Transverse colon (tissue), 4 donors: ENCODE measurements at regions not wholly inside any gene's neighbourhood (a gene's known extent, or its start where the extent isn't known, plus 50 kb on each side); places are given as distances from the start of the nearest gene placed in this dataset.

Experiments used
- DNase-seq: peaks from one replicate; pipeline ENCODE4 v3.0.0-alpha.2; 2019
- H3K27ac ChIP-seq, 4 donors: fragments of 200-600 bp; sonication (generic); 2 replicates each; pipeline ENCODE4 v1.5.1; 2016 to 2018; ENCODE audit warnings: inconsistent platforms in 4 of 4
- H3K27me3 ChIP-seq: fragments of 200-600 bp; sonication (generic); 2 replicates; pipeline ENCODE4 v1.5.1; 2017; ENCODE audit warnings: inconsistent platforms
- H3K36me3 ChIP-seq, 4 donors: fragments of 200-600 bp; sonication (generic); 2 replicates each; pipeline ENCODE4 v1.5.1; 2017 to 2019; ENCODE audit warnings: inconsistent platforms in 4 of 4
- H3K4me1 ChIP-seq, 4 donors: fragments of 200-600 bp; sonication (generic); 2 replicates each; pipeline ENCODE4 v1.5.1; 2017 to 2020; ENCODE audit warnings: inconsistent platforms in 4 of 4
- H3K4me3 ChIP-seq, 4 donors: fragments of 200-600 bp; sonication (generic); 1 replicate in 1 of 4; 2 replicates in 3 of 4; pipeline versions ENCODE4 v1.5.1 to v1.6.1; 2017 to 2019; ENCODE audit warnings: inconsistent platforms in 4 of 4
- H3K9me3 ChIP-seq, 2 donors: fragments of 200-600 bp; sonication (generic); 2 replicates each; pipeline ENCODE4 v1.5.1; 2017 to 2019; ENCODE audit warnings: inconsistent platforms in 2 of 2
- EP300 ChIP-seq: sonication (generic); formaldehyde crosslinking; IDR thresholded peaks from one replicate; pipeline ENCODE4 v1.6.1; 2017; ENCODE audit warnings: antibody characterized with exemption, low read depth
- POLR2A ChIP-seq: fragments of 450-650 bp; IDR thresholded peaks from one replicate; pipeline ENCODE4 v1.6.1; 2016; ENCODE audit warnings: antibody characterized with exemption, mild to moderate bottlenecking, moderate library complexity
- POLR2AphosphoS5 ChIP-seq, 3 donors: sonication (generic); formaldehyde crosslinking; IDR thresholded peaks; one replicate each; pipeline ENCODE4 v1.6.1; 2016; ENCODE audit warnings: antibody characterized with exemption in 3 of 3
- WGBS, 2 donors: methylation state at CpG; one replicate each; pipeline ENCODE4 v1.1.5; 2018; ENCODE audit warnings: low coverage in 1 of 2; 5-methylcytosine and 5-hydroxymethylcytosine counted together
- in situ Hi-C, 4 donors: fragments of 200-750 bp; cut with MboI; loops; one replicate each; pipeline versions ENCODE4 v1.15.0 to v1.15.1; 2017; ENCODE audit warnings: low sequenced_read_pairs in 3 of 4, low pct_ligation_motif_present in 1 of 4, low pct_unique_long_range_greater_than_20kb in 1 of 4
- intact Hi-C: fragments of 100-400 bp; cut with DNase I; formaldehyde crosslinking; loops from one replicate; pipeline ENCODE4 v1.15.1; 2023; ENCODE audit warnings: low total_unique reads
- TF ChIP-seq, protein P1 (sequence below), 5 experiments: fragments of 200-600 bp in 3 of 5; fragments of 450-650 bp in 2 of 5; sonication (generic) in 3 of 5; IDR thresholded peaks; 1 replicate in 2 of 5; 2 replicates in 3 of 5; pipeline ENCODE4 v1.5.1; 2016 to 2017; ENCODE audit warnings: antibody characterized with exemption in 5 of 5, inconsistent platforms in 3 of 5, mild to moderate bottlenecking in 2 of 5, moderate library complexity in 1 of 5

DNA sequence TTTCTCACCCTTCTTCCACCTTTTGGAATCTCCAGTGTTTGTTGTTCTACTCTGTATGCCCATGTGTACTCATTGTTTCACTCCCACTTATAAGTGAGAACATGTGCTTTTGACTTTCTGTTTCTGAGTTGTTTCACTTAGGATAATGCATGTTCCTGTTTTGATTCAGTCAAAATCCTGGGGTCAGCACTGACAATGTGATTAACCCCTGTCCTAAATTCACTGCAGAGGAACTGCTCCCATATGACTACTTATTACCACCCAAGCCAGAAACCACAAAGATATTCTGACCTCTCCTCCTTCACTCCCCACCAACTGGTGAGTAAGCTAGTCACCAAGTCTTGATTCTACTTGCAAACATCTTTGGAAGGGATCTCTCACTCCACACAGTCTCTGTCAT is 251.4 kb upstream of the TCF4 start:
- TF ChIP-seq POLR2AphosphoS5 (IDR thresholded peaks at IDR 0.05) (no peak), POLR2A (no peak), EP300 (no peak)
- TF ChIP-seq, protein P1, sequence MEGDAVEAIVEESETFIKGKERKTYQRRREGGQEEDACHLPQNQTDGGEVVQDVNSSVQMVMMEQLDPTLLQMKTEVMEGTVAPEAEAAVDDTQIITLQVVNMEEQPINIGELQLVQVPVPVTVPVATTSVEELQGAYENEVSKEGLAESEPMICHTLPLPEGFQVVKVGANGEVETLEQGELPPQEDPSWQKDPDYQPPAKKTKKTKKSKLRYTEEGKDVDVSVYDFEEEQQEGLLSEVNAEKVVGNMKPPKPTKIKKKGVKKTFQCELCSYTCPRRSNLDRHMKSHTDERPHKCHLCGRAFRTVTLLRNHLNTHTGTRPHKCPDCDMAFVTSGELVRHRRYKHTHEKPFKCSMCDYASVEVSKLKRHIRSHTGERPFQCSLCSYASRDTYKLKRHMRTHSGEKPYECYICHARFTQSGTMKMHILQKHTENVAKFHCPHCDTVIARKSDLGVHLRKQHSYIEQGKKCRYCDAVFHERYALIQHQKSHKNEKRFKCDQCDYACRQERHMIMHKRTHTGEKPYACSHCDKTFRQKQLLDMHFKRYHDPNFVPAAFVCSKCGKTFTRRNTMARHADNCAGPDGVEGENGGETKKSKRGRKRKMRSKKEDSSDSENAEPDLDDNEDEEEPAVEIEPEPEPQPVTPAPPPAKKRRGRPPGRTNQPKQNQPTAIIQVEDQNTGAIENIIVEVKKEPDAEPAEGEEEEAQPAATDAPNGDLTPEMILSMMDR (IDR thresholded peaks at IDR 0.05), result no peak
- Histone ChIP-seq H3K9me3 (no peaks in the 10 kb centered on the region), H3K4me1 (no peaks in the 10 kb centered on the region), H3K36me3 (no peaks in the 10 kb centered on the region), H3K27ac (no peak overlapping the region), H3K27me3 (no peaks in the 10 kb centered on the region), H3K4me3 (no peak overlapping the region)
- intact Hi-C loops, result no loop called here
- DNase-seq, result no peak
- in situ Hi-C loops, result no loop called here

DNA sequence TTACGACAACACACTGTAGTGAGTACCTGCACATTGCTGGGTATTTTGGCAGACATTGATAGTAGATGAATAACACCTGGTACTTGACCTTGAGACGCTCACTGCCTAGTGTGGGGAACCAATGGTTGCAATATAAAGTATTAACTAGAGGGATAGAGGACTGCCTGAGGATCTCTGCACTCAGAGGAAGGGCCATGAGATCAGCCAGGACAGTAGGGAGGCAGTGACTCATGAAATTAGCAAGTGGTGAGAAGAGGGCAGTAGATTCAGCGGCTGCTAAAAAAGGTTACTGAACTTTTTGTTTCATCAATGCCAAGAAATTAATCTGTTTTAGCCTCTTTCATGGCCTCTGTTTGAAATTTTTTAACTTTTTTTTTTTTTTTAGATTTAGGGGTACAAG is 250.8 kb upstream of the TCF4 start:
- in situ Hi-C loops, result no loop called here
- TF ChIP-seq EP300, result no peak
- no peak for TF ChIP-seq POLR2A
- TF ChIP-seq, protein P1 (IDR thresholded peaks at IDR 0.05), result no peak
- no peak for TF ChIP-seq POLR2AphosphoS5 (IDR thresholded peaks at IDR 0.05)
- Histone ChIP-seq H3K36me3 (no peaks in the 10 kb centered on the region), H3K9me3 (no peaks in the 10 kb centered on the region), H3K4me3 (no peak overlapping the region), H3K4me1 (no peaks in the 10 kb centered on the region), H3K27me3 (no peaks in the 10 kb centered on the region), H3K27ac (no peak overlapping the region)
- DNase-seq, result no peak
- intact Hi-C loops, result loop anchor here (1.0 kb wide), 1 partner anchor 40 kb away; no protein-coding TSS in a partner anchor
- WGBS, 2 donors, result 79 to 93% methylated on average over 3 of the region's 3 CpGs

DNA sequence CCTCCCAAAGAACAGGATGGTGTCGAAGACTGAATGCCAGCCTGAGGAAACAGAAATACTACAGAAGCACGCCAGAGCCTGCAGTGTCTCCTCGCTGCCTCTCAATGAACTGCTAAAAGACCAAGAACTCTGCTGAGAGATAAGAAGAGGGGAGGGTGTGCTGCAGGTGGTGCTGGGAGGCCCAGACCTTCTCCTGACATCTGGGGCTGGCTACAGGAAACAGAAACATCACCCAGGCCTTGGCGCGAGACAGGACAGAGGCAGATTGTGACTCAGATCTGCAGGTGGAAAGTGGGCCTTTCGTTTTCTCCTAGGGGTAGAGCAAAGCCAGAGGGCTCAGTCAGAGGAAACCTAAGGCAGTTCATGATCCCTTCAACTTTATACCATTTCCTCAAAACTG is 250.3 kb upstream of the TCF4 start:
- no peak for DNase-seq
- H3K4me1 ChIP-seq, result no peaks in the 10 kb centered on the region
- no peak overlapping the region for H3K27ac ChIP-seq
- TF ChIP-seq POLR2AphosphoS5 (IDR thresholded peaks at IDR 0.05) (no peak), EP300 (no peak), POLR2A (no peak)
- TF ChIP-seq, protein P1 (IDR thresholded peaks at IDR 0.05), result no peak
- in situ Hi-C loops (no loop called here), intact Hi-C loops (loop anchor here (1.0 kb wide), 1 partner anchor 41 kb away; no protein-coding TSS in a partner anchor)
- no peak overlapping the region for H3K4me3 ChIP-seq
- no peaks in the 10 kb centered on the region for H3K27me3 ChIP-seq
- 72 to 100% methylated on average over 1 to 6 of the region's 6 CpGs for WGBS, 2 donors
- no peaks in the 10 kb centered on the region for H3K36me3 ChIP-seq
- no peaks in the 10 kb centered on the region for H3K9me3 ChIP-seq

DNA sequence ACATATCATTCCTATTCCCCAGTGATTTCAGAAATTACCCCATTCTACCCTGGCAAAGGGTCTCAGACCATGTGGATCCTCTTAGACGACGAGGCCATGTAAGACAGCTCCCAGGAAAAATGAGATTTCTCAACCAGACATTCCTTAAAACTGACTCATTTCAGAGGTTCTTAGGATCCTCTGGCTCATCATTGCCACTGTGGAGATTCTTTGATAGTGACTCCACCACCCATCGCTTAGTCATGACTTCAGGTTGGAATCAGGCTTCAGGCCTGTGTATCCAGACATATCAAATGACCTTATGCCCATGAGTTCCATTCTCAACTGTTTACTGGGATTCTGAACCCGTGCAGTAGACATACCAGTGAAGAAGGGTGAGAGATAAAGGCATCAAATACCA is 245.6 kb upstream of the TCF4 start:
- Histone ChIP-seq H3K27me3 (no peaks in the 10 kb centered on the region), H3K9me3 (no peaks in the 10 kb centered on the region), H3K4me1 (no peaks in the 10 kb centered on the region), H3K4me3 (no peak overlapping the region), H3K36me3 (no peaks in the 10 kb centered on the region), H3K27ac (no peak overlapping the region)
- DNase-seq, result no peak
- WGBS, 2 donors, result 73 to 83% methylated on average over 1 to 4 of the region's 4 CpGs
- TF ChIP-seq POLR2AphosphoS5 (IDR thresholded peaks at IDR 0.05) (no peak), POLR2A (no peak), EP300 (no peak)
- TF ChIP-seq, protein P1 (IDR thresholded peaks at IDR 0.05), result no peak
- intact Hi-C loops (no loop called here), in situ Hi-C loops (no loop called here)
